DND-41 (cell line): ENCODE measurements at regions not wholly inside any gene's neighbourhood (a gene's known extent, or its start where the extent isn't known, plus 50 kb on each side); places are given as distances from the start of the nearest gene placed in this dataset.

Source experiments
- ATAC-seq: fragments of 200-7000 bp; cut with Tn5 transposase; 3 replicates; pipeline ENCODE4 v1.9.1; 2021; ENCODE audit warnings: low read depth; ENCODE audit not compliant: insufficient read depth
- DNase-seq: peaks from one replicate; pipeline ENCODE4 v3.0.0-alpha.2; 2020
- H2AFZ ChIP-seq: 2 replicates; pipeline ENCODE4 v1.6.0; 2012; ENCODE audit warnings: low read depth, low read length
- H3K27ac ChIP-seq: 2 replicates; pipeline ENCODE4 v1.5.1; 2012; ENCODE audit warnings: low read length, inconsistent platforms
- H3K27me3 ChIP-seq: fragments of 200-600 bp; sonication (generic); 2 replicates; pipeline ENCODE4 v1.6.0; 2012; ENCODE audit warnings: low read length, mild to moderate bottlenecking, inconsistent platforms; ENCODE audit not compliant: insufficient read depth, poor library complexity
- H3K36me3 ChIP-seq: 2 replicates; pipeline ENCODE4 v1.5.1; 2012; ENCODE audit warnings: low read length, inconsistent platforms; ENCODE audit not compliant: insufficient read depth
- H3K4me1 ChIP-seq: 2 replicates; pipeline ENCODE4 v1.5.1; 2012; ENCODE audit warnings: mild to moderate bottlenecking, low read length; ENCODE audit not compliant: insufficient read depth
- H3K4me2 ChIP-seq: 2 replicates; pipeline ENCODE4 v1.6.0; 2012; ENCODE audit warnings: mild to moderate bottlenecking, moderate library complexity, low read length, inconsistent platforms; ENCODE audit not compliant: insufficient read depth
- H3K4me3 ChIP-seq, 2 experiments: fragments of 200-600 bp in 1 of 2; shearing (Covaris generic) in 1 of 2; 2 replicates each; pipeline ENCODE4 v1.5.1; 2012 to 2016; ENCODE audit warnings: inconsistent platforms in 2 of 2, low read length in 2 of 2, mild to moderate bottlenecking in 2 of 2, low read depth in 1 of 2, moderate library complexity in 1 of 2
- H3K79me2 ChIP-seq: 2 replicates; pipeline ENCODE4 v1.6.0; 2012; ENCODE audit warnings: low read length, inconsistent platforms; ENCODE audit not compliant: insufficient read depth
- H3K9ac ChIP-seq: 2 replicates; pipeline ENCODE4 v1.6.0; 2012; ENCODE audit warnings: low read depth, mild to moderate bottlenecking, inconsistent platforms, low read length, moderate library complexity
- H3K9me3 ChIP-seq: 2 replicates; pipeline ENCODE4 v1.5.1; 2012; ENCODE audit warnings: low read length, moderate library complexity, mild to moderate bottlenecking, inconsistent platforms; ENCODE audit not compliant: insufficient read depth, severe bottlenecking
- H4K20me1 ChIP-seq: 2 replicates; pipeline ENCODE4 v1.6.0; 2012; ENCODE audit warnings: low read length; ENCODE audit not compliant: insufficient read depth
- CTCF ChIP-seq: IDR thresholded peaks from 2 replicates; pipeline ENCODE4 v1.5.1; 2012; ENCODE audit warnings: borderline replicate concordance, low read length, moderate library complexity, mild to moderate bottlenecking; ENCODE audit not compliant: poor library complexity, severe bottlenecking; ENCODE audit errors: extremely low read depth
- EZH2 ChIP-seq: IDR thresholded peaks from 3 replicates; pipeline ENCODE4 v1.6.1; 2012; ENCODE audit warnings: borderline replicate concordance, low read depth, mild to moderate bottlenecking, moderate library complexity, low read length, inconsistent platforms; ENCODE audit not compliant: severe bottlenecking

DNA sequence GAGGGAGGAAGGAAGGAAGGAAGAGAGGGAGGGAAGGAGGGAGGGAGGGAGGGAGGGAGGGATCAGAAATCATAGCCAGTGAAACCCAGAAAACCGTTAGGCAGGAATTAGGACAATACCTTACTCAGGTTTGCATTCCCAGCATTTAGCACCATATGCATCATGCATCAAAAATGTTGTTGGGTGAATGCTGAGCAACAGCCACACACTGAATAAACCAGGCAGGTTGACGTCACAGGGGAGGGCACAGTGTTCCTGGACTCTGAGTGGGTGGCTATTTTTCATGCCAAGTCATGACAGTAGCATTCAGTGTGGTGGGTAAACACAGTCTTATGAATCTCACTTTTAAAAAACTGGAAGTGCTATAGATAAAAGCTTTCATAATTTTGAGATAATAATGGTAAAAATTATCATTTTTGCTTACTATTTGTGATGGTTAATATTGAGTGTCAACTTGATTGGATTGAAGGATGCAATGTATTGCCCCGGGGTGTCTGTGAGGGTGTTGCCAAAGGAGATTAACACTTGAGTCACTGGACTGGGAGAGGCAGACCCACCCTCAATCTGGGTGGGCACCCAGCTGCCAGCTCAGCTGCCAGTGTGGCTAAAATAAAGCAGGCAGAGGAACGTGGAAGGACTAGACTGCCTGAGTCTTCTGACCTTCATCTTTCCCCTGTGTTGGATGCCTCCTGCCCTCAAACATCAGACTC, 199.1 kb upstream of the PRKCQ start:
- H3K79me2 ChIP-seq, result no peaks in the 10 kb centered on the region
- ATAC-seq (no peak), DNase-seq (no peak)
- no peaks in the 10 kb centered on the region for H3K36me3 ChIP-seq
- H3K4me2 ChIP-seq, result no peak overlapping the region
- H3K9ac ChIP-seq, result no peak overlapping the region
- no peaks in the 10 kb centered on the region for H3K9me3 ChIP-seq
- no peak overlapping the region for H3K4me3 ChIP-seq
- no peaks in the 10 kb centered on the region for H4K20me1 ChIP-seq
- H3K27ac ChIP-seq, result no peak overlapping the region
- TF ChIP-seq EZH2 (no peak), CTCF (no peak)
- H2AFZ ChIP-seq, result no peak overlapping the region
- peaks cover 24% of the 10 kb centered on the region for H3K27me3 ChIP-seq
- H3K4me1 ChIP-seq, result no peaks in the 10 kb centered on the region

- no peaks in the 10 kb centered on the region for H3K4me1 ChIP-seq
Measured at GRCh38 chr10:6776170-6776569, 196.1 kb upstream of the PRKCQ start.

GRCh38 chr10:6774406-6774805, 194.3 kb upstream of the PRKCQ start:
- Histone ChIP-seq H3K9ac (no peak overlapping the region), H3K4me2 (no peak overlapping the region), H3K27me3 (peaks cover 9% of the 10 kb centered on the region), H2AFZ (no peak overlapping the region), H3K79me2 (no peaks in the 10 kb centered on the region), H3K4me3 (no peak overlapping the region), H3K4me1 (no peaks in the 10 kb centered on the region), H3K36me3 (no peaks in the 10 kb centered on the region), H3K9me3 (no peaks in the 10 kb centered on the region), H4K20me1 (no peaks in the 10 kb centered on the region), H3K27ac (no peak overlapping the region)
- DNase-seq (no peak), ATAC-seq (no peak)
- TF ChIP-seq CTCF (no peak), EZH2 (no peak)

More at GRCh38 chr10:6776170-6776569, 196.1 kb upstream of the PRKCQ start:
- ATAC-seq, result no peak
- Histone ChIP-seq H3K27me3 (peaks cover 16% of the 10 kb centered on the region), H3K79me2 (no peaks in the 10 kb centered on the region), H3K4me3 (no peak overlapping the region), H3K27ac (no peak overlapping the region), H2AFZ (no peak overlapping the region), H3K36me3 (no peaks in the 10 kb centered on the region), H3K9ac (no peak overlapping the region), H3K4me2 (no peak overlapping the region), H3K9me3 (no peaks in the 10 kb centered on the region), H4K20me1 (no peaks in the 10 kb centered on the region)
- TF ChIP-seq CTCF, result no peak
- no peak for TF ChIP-seq EZH2
- DNase-seq, result no peak

DNA sequence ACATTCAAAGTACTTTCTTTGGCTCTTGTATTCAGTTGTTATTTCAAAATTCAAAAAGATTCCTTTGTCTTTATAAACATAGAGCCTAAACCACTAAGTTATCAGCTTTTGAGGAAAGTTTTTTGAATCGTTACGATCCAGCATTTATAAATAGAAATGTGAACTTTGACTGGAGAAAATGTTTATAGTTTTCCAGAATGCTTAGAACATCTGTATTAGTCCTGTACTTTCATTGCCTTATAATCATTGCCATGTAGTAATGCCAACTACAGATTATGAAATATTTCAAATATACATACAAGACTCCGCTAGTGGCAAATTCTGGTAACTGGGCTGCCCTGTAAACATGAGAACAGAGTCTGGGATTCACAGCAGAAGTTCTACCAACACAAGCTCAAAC, 191.3 kb upstream of the PRKCQ start:
- DNase-seq (no peak), ATAC-seq (no peak)
- H3K36me3 ChIP-seq, result no peaks in the 10 kb centered on the region
- TF ChIP-seq EZH2 (no peak), CTCF (no peak)
- peaks cover 9% of the 10 kb centered on the region for H3K27me3 ChIP-seq
- H3K79me2 ChIP-seq, result no peaks in the 10 kb centered on the region
- no peaks in the 10 kb centered on the region for H3K9me3 ChIP-seq
- H3K4me3 ChIP-seq, result no peak overlapping the region
- no peak overlapping the region for H2AFZ ChIP-seq
- H4K20me1 ChIP-seq, result no peaks in the 10 kb centered on the region
- H3K4me1 ChIP-seq, result no peaks in the 10 kb centered on the region
- no peak overlapping the region for H3K4me2 ChIP-seq
- no peak overlapping the region for H3K9ac ChIP-seq
- H3K27ac ChIP-seq, result no peak overlapping the region
